Omental fat pad (tissue), 3 donors: ENCODE measurements at regions not wholly inside any gene's neighbourhood (a gene's known extent, or its start where the extent isn't known, plus 50 kb on each side); places are given as distances from the start of the nearest gene placed in this dataset.

Source experiments
- ATAC-seq: fragments of 150-250 bp; one replicate; pipeline ENCODE4 v1.9.1; 2016; ENCODE audit warnings: mild to moderate bottlenecking, moderate library complexity; ENCODE audit not compliant: low FRiP score
- DNase-seq: peaks from one replicate; pipeline ENCODE4 v3.0.0-alpha.2; 2019; ENCODE audit warnings: low spot score
- CTCF ChIP-seq, 3 donors: fragments of 450-650 bp; IDR thresholded peaks; one replicate each; pipeline ENCODE4 v1.5.1; 2016 to 2017; ENCODE audit warnings: antibody characterized with exemption in 3 of 3, mild to moderate bottlenecking in 3 of 3, moderate library complexity in 2 of 3

GRCh38 chr3:72376956-72377710, 471.1 kb downstream of the SHQ1 start:
- DNase-seq: no peak
- no peak for TF ChIP-seq CTCF (IDR thresholded peaks at IDR 0.05)
- no peak for ATAC-seq

GRCh38 chr3:72375237-72376076, 472.8 kb downstream of the SHQ1 start:
- TF ChIP-seq CTCF (IDR thresholded peaks at IDR 0.05): no peak
- ATAC-seq: no peak

DNA sequence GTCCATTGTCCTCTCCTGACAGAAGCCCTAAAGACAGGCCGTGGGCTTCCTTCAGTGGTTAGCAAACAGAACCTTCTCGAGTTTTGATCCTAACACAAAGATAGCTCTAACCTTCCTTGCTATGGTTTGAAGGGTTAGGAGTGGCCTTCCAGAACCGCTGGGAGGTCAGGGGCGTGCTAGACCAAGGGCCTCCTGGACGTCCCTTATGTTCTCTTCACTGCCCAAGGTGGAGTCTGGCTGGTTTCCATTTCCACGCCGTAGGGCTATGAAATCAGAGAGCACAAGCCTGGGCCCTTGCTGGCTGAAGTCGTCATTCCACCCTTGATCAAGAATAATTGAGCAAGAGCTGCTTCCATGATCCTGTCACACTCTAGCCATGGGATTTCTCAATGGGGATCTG, 475.1 kb downstream of the SHQ1 start:
- DNase-seq (no peak), ATAC-seq (no peak)
- TF ChIP-seq CTCF (IDR thresholded peaks at IDR 0.05): no peak

More at GRCh38 chr3:72375237-72376076, 472.8 kb downstream of the SHQ1 start:
- no peak for DNase-seq

- TF ChIP-seq CTCF (IDR thresholded peaks at IDR 0.05): no peak
- no peak for ATAC-seq
Observed at GRCh38 chr3:72372161-72372560, 476.1 kb downstream of the SHQ1 start.

GRCh38 chr3:72371431-72371830, 476.8 kb downstream of the SHQ1 start:
- TF ChIP-seq CTCF (IDR thresholded peaks at IDR 0.05): no peak
- DNase-seq (no peak), ATAC-seq (no peak)

More at GRCh38 chr3:72372161-72372560, 476.1 kb downstream of the SHQ1 start:
- no peak for DNase-seq

DNA sequence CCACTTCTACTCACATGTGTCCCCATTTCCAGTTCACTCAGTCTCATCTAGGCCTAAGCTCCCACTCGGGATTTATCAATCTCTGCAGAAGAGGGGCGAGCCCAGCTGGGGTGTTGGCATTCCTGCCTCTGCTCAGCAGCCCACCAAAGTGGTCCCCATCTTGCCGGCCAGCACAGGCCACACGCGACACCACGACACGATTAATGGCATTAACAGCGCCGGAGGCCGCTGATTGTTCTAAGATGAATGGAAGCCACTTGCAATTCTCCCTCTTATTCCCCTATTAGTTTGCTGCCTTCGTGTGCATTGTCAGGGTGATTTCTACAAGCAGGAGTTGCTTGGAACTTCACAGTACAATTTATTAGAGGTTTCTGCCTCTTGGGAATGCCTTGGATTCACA, 477.3 kb downstream of the SHQ1 start:
- TF ChIP-seq CTCF (IDR thresholded peaks at IDR 0.05): no peak
- ATAC-seq (no peak), DNase-seq (no peak)
